Colon (tissue), 2 donors: ENCODE measurements at regions not wholly inside any gene's neighbourhood (a gene's known extent, or its start where the extent isn't known, plus 50 kb on each side); places are given as distances from the start of the nearest gene placed in this dataset.

ENCODE experiments used
- FAIRE-seq: peaks from 2 replicates; lab custom pipeline; 2012; peaks lifted over from hg19 to GRCh38; lab: Jason Lieb, UNC
- donor health status: control.
- donor health status: control.

DNA sequence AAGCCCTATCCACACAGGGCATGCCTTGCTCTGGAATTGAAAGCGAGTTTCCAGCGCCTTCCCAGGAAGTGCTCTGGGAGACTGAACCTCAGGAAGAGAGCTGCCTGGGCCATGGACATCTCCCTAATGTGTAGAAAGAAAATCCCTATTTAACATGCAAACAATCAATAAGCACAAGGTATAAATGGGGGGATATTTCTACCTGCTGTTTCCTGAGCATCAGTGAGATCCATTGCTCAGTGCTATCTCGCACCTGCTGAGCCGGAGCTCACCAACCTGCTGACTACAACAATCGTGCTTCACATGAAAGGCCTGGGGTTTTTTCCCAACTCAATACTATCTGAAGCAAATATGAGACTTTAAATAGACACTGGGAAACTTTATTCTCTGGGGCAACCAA lies 584.0 kb downstream of the GLRX3 start:
- FAIRE-seq: no peak

- no peak for FAIRE-seq
Observed at GRCh38 chr10:130721971-130722370, 585.8 kb downstream of the GLRX3 start.

DNA sequence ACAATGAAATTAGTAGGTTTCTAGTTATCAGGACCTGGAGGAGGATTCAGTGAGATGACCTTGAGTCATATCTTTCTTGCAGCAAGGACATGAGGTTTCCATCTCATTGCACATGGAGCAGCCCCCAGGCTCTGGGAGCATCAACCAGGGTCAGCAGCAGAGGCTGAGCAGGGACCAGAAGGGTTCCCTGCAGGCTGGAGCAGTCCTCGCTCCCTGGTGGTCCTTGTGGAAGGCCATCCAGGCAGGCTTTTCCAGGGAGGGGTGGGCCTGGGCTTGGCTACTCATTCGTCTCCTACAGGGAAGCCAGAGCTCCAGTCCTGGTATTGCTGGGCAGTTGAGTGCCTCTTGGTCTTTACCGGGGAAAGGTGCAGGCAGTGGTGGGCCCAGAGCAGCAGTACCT lies 587.5 kb downstream of the GLRX3 start:
- FAIRE-seq: no peak

- no peak for FAIRE-seq
Observed at GRCh38 chr10:130725474-130725970, 586.0 kb downstream of the TCERG1L start.

GRCh38 chr10:130726996-130727725 lies 584.4 kb downstream of the TCERG1L start:
- FAIRE-seq: no peak

DNA sequence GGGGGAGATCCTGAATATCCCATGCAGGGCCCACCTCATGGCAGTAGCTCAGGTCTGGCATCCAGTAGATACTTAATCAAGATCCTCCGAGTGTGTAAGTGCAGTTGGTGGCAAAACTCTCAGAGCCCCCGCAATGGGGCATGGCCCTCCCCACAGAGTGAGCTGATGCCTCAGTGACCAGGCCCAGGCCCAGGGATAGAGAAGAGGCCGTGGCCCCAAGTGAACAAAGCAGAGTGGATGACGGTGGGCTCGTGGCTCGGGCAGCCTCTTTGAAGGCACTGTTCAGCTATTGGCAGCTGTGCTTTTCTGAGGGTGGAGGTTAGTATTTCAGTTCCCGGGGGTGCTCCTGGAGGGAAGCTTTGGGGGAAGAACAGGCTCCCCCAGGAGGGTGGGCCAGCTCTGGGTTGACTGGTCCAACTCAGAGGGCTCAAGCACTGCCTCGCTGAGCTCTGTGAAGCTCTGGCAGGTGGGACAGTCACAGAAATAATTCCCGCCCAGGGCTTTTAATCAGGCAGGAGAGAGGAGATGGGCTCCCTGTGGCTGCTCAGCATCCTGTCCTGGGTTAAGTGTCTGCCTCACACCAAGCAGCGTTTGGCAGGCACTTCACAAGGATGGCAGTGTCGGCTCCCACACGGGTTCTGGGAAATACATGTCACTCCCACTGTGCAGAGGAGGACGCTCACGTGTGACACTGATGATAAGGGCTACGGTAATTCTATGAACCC lies 583.6 kb downstream of the TCERG1L start:
- FAIRE-seq: no peak

- FAIRE-seq: no peak
Observed at GRCh38 chr10:130728531-130729215, 582.8 kb downstream of the TCERG1L start.

DNA sequence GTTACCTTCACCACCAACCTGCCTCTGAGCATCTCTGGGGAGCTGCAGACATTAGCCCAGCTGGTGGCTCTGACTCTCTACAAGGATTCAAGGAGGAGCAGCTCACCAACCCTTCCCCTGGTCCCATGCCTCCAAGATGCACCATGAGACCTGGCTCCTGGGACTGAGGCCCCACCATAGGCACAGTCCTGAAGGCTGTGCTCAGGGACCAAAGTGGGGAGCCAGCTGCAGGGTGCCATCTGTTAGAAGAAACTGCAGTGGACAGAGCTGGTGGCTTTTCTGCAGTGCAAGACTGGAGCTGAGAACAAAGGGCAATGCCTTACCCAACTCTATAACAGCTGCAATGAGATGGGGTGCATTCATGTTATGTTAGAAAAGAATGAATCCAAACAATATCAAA lies 581.6 kb downstream of the TCERG1L start:
- FAIRE-seq: no peak

GRCh38 chr10:130737186-130737585 lies 574.3 kb downstream of the TCERG1L start:
- no peak for FAIRE-seq

- no peak for FAIRE-seq
Observed at GRCh38 chr10:130737621-130738020, 573.9 kb downstream of the TCERG1L start.

- FAIRE-seq: no peak
Observed at GRCh38 chr10:130739016-130739756, 572.3 kb downstream of the TCERG1L start.

DNA sequence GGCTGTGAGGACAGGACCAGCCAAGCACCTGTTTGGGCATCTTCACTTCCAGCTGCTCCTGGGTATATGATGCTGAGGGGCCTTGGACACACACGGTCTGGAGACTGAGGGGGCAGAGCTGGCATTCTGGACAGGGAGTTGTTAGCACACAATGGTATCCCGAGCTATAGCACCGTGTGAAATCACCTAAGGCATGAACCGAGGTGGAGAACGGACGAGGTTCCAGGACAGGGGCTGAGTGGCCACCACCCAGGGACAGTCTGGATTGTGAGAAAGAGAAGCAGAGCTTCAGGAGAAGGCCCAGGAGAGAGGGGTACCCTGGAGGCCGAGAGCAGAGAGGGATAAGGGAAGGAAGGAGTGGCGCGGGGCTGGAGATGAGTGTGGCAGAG lies 571.8 kb downstream of the TCERG1L start:
- no peak for FAIRE-seq

DNA sequence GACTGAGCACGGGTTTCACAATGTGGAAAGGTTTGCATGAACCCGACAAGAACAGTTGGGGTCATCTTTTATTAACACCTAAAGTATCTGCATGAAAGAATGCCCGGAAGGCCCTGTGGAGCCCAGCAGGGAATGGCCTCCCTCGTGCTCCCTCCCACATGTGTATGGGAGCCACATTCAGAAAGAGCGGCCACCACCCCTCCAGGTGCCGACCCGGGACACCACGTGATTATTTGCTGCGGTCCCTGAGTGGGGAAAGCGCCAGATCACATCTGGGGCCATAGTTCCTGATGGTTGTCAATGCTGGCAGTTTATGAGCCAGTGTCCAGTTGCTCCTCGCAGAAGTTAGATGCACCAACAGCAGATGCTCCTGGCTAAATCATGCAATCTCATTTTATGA lies 571.4 kb downstream of the TCERG1L start:
- FAIRE-seq: no peak

- FAIRE-seq: no peak
Observed at GRCh38 chr10:130740915-130741750, 570.4 kb downstream of the TCERG1L start.

DNA sequence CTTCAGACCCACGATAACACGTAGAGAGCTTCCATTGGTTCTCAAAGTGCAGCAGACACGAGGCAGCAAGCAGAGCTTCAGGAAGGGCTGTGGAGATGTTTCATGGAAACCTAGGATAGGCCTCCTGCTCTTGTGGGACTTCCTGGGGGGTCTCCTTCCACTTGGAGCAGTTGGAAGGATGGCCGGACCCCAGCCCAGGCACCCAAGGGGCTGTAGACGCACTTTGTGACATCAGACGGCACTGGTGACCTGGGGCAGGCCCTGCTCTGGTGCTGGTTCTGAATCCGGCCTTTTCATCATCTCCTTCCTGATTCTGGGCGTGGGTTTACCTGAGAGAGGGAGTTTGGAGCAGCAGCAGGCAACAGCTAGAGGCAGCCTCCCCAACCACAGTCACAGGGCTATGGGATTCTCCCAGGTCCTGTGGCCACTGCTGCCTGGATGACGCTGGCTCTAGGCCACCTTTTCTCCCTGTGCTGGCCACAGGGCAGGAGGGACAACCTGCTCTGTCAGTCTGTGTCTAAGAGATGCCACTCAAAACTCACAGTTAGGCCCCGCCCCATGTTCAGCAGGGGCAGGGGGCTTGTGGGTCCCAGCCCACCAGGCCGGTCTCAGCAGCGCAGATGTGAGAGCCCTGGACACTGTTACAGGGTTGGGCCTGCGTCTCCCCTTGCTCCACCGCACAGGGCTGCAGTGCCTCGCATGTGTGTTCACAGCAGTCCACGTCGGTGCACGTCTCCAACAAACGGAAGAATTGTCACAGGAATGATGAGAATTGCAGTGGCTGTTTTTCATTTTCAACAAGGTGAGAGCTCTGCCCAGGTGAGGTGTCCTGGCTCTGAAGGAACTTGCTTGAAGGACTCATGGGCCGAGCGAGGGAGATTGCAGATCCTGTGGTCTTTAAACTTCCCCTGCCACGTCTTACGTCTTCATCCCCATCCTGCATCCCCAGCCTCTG lies 569.3 kb downstream of the TCERG1L start:
- FAIRE-seq: no peak

- no peak for FAIRE-seq
Observed at GRCh38 chr10:130742941-130743675, 568.4 kb downstream of the TCERG1L start.

DNA sequence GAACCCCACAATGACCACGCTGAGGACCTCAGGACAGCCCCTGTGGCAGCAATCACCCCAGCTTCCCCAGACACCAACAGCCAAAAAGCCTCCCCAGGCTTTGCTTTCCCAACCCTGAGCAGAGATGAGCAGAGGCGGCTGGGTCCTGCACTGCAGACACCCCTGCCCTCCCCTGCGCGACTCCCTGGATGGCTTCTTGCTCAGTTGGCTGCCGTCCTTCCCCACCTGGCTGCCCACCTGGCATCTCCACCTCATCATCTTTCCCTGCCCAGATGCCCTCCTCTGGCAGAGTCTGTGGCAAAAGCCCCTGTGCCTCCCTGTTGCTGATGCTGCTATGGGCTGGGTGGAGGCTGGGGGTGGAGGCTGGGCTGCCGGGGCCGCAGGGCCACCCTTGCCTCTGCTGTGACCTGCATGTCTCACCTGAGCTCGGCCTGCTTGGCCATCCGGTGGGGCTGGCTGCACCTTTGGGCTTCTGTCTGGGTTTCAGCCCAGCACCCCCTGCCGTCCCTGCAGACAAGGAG lies 567.7 kb downstream of the TCERG1L start:
- FAIRE-seq: no peak

DNA sequence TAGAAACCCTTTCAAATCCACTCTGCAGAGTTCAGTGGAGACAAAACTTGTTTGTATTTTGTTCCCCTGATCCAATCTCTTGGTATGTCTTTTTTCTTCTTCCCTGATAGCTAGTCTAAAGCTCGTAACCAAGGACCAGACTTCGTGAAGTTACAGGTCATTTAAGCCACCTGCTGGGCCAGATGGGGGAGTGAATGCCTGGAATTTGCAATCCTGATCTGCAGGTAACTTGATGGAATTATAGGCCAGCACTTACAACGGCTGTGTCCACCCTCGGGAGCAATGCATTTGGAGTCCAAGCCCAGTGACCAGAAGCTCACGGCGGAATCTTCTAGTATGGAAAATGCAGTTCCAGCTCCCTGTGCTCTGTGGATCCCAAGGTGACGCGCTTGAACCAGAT lies 566.9 kb downstream of the TCERG1L start:
- FAIRE-seq: no peak

- FAIRE-seq: no peak
Observed at GRCh38 chr10:130745251-130745650, 566.3 kb downstream of the TCERG1L start.
